ENCODE measurements at regions not wholly inside any gene's neighbourhood (a gene's known extent, or its start where the extent isn't known, plus 50 kb on each side); places are given as distances from the start of the nearest gene placed in this dataset.

DNA sequence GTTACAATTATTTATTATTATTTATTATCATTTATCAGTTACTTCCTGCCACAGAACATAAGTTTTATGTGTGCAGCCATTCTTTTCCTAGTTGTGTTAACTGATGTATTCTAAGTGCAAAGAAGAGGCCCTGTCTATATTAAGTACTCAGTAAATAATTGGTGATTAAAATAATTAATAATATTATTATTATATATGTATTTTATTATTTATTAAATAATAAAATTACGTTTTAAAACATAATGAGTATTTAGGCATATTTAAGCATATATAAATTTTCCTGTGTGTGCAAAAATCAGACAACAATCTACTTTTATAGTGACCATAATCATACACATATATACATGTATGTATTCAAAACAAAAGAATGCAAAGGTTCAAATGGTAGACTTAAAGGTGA is 1871.6 kb upstream of the IGFBP7 start:
- TF ChIP-seq GATA2 (IDR thresholded peaks at IDR 0.05; ENCODE audit: low read depth, low read length) (no peak), GATA3 (IDR thresholded peaks at IDR 0.05; ENCODE audit: low read depth, low read length) (no peak)
